GM21737 (cell line): ENCODE measurements at regions not wholly inside any gene's neighbourhood (a gene's known extent, or its start where the extent isn't known, plus 50 kb on each side); places are given as distances from the start of the nearest gene placed in this dataset.

Source experiments
- ATAC-seq: cut with Tn5 transposase; IDR thresholded peaks from one replicate; pipeline ENCODE4 v1.9.1; 2021; ENCODE audit warnings: mild to moderate bottlenecking, moderate library complexity; ENCODE audit not compliant: unreplicated experiment

GRCh38 chr3:59698091-59698490 is 648.3 kb upstream of the CFAP20DC start:
- no peak for ATAC-seq

DNA sequence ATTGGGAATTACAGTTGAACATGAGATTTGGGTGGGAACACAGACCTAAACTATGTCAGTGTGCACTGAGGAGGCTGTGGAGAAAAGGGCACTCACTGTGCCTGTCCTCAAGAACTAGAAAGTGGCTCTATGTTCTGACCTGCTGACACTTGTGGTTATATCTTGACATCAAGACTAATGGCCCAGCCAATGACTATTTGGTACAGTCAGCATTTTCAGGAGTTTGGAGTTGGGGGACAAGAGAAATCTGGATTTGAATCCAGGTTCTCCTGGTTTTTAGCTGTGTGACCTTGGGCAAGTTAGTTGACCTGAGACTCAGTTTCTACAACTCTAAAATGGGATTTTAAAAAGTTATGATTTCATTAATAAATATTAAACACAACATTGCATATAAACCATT is 647.0 kb upstream of the CFAP20DC start:
- ATAC-seq: no peak

- ATAC-seq: no peak
These were observed 646.0 kb upstream of the CFAP20DC start for GRCh38 chr3:59695860-59696259.

GRCh38 chr3:59692117-59692516 is 642.3 kb upstream of the CFAP20DC start:
- ATAC-seq: no peak

DNA sequence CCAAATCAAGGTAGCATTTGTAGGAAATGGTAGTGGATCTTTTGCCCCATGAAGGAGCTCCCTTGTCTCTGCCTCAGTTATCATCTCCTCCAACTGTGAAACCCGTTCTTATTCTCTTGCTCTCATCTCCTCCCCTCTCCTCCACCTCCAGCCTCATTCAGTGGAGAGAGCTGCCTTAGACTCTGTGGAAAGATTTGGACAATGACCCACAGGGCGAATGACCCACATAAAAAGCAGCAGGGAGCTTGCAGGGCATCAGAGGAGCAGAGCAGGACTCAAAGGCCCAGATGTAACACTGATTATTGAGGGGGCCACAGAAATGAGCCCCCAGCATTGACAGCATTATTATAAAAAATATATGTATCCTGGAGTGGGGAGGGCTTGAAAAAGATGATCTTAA is 641.1 kb upstream of the CFAP20DC start:
- ATAC-seq: no peak

DNA sequence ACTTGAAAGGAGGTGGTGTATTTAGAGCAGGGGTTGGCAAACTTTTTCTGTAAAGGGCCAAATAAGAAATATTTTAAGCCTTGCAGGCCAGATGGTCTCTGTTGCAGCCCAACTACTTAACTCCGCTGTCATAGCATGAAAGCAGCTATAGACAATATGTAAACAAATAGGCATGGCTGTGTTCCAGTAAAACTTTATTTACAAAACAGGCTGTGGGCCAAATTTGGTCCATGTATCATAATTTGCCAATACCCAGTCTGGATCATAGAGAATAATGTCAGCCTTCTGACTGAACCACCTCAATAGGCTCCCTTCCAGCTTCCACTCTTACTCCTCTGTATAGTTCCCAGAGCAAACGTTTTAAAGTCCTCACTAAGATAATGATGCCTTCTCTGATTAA is 638.8 kb upstream of the CFAP20DC start:
- ATAC-seq: no peak

DNA sequence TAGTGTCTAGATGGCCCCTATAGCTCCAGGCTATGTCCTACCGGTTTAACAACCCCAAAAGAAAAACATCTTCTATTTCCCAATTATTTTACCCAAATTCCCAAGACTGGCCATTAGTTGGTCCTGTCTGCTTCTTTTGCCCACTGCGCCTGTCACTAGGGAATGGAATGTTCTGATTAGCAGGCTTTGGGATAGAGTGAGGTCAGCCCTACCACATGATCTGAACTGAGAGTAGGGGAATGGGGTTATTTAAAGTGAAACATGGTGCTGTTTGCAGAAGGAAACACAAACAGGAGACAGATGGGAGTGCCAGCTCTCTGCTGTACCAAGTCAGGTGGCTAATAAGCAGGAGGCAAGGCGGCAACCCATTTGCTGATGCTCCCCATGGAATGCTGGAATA is 635.6 kb upstream of the CFAP20DC start:
- ATAC-seq: no peak

DNA sequence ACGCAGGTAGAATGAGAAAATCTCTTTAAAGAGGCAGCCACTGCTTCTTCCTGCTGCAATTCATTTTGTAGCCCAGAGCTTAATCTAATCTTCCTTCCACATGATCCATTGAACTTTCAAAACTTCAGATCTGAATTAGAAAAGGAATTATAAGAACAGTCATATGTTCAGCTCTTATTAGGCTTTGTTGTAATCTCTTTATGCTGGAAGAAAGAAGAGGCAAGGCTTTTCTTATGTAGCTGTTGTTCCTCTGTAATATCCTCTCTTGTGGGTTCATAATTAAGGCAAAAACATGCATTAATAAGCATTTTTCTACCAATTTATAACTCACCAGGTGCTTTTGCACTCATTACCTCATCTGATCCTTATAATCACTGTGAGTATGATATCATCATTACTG is 634.9 kb upstream of the CFAP20DC start:
- no peak for ATAC-seq

- ATAC-seq: no peak
These were observed 631.1 kb upstream of the CFAP20DC start for GRCh38 chr3:59680919-59681318.

DNA sequence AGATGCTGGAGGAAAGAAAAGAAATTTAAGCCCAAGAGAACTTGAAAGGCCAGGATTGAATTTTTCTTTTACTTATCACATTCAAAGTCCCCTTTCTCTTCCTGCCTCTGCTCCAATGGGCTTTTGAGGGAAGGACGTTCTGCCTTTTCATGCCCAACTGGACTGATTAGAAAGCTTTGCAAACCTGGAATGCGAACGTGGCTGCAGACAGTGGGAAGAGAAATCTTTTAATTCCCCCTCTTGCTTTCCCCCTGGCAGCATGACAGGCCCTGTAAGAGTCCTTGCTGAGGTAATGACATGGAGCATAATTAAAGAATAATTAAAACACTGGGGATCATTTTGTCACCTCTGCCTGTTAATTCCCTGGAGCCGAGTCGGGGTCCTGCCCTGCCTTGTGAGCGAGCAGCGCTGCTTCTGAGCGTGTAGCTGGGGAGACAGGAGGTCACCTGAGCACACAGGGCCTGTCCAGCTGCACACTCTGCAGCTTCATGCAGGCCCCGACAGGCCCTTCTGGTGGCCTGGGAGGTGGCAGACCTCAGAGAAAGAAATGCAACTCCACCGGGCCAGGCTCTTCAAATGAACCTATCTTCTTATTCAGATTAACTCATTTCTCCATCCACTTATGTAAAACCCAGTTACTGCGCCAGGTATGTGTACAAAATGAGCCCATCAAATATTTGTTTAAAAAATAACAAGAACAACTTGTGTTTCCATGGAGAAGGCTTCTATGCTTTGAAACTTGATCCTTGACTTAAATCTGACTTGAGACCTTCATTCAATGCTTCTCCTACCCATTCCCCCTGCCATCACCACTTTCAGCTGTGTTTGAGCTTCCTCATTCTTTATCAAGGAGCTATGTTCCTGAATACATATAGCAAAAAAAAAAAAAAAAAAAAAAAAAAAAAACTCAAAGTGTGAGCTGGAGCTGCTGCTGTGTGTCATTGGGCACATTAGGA is 628.2 kb upstream of the CFAP20DC start:
- no peak for ATAC-seq

DNA sequence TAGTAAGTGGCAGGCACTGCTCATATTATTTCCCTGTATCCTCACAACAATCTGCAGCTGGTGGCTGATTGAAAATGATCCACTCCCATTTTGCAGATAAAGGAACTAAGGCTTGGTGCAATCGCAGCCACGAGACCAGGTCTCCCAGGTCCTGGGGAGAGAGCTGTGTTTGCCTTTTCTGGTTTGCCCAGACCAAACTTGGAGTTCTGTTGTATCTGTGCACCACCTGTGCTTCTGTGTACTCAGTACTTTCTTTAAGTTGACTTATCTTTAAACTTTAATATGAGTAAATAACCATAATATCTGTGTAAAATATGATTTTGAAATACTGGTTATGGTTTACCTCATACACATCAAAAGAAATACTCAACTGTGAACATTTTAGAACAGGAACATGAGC is 625.7 kb upstream of the CFAP20DC start:
- ATAC-seq: no peak

- ATAC-seq: no peak
These were observed 613.4 kb upstream of the CFAP20DC start for GRCh38 chr3:59663076-59663850.

DNA sequence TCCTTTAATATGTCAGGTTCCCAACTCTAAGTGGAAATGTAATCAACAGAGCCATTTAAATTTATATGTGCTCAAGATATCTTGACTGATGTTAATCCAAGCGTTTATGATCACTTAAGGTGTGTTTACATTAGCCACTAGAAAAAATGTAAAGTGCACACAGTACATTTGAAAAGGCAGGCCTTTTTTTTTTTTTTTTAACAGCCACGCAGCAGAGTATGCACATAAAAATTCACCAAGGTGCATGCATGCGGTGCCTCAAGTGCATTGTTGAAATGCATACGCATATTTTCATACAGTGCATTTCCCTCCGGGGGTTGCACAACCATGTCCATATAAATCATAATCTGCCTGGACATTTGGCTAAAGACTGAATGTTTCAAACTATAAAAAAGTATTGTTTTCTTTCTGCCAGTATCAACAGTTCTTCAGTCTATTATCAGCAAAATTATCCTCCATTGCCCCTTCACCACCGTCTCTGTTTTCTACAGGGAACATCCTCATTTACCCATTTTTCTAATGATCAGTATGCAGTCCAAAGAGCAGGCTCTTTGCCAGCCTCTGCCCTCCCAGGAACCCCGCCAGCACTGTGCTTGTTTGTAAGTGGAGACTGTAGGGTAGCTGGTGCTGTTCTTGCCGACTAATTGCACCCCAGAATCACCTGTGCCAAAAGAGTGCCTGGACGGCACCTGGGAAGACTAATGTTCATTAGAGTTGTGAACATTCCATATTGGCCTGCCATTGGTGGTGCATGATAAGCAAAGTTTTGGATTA is 611.2 kb upstream of the CFAP20DC start:
- ATAC-seq: no peak

DNA sequence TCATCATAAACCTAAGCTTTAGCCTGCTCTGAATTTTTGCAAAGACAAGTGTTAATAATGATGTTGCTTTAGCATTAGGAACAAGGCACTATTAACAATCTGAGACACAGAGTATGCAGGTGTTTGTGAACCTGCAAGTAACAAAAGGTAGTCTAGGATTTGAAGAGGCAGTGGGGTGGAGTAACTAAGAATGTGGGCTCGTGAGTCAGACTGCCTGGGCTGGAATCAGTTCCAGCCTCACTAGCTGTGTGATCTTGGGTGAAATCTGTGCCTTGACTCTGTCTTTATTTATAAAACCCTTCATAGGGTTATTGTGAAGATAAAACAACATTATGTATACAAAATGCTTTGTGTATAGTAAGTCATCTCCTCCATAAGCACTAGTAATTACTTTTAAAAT is 610.6 kb upstream of the CFAP20DC start:
- ATAC-seq: no peak

- no peak for ATAC-seq
These were observed 609.9 kb upstream of the CFAP20DC start for GRCh38 chr3:59659755-59660154.

DNA sequence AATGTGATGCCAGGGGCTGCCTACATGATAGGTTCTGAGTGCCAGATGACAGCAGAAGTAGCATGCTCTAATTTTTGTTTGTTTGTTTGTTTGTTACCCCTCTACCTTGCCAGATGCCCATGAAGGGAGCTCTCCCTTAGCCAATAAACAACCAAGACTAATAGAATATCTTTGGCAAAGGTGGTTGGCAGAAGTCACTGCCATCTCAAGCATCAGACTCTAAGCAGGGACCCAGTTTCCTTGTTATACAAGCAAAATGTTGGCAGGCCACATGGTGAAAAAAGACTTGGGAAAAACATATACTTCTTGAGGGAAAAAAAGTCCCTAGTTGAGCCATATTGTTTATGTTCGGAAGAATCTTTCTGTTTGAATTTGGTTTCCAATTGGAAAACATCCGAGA is 609.0 kb upstream of the CFAP20DC start:
- no peak for ATAC-seq

GRCh38 chr3:59658274-59658673 is 608.4 kb upstream of the CFAP20DC start:
- ATAC-seq: no peak

DNA sequence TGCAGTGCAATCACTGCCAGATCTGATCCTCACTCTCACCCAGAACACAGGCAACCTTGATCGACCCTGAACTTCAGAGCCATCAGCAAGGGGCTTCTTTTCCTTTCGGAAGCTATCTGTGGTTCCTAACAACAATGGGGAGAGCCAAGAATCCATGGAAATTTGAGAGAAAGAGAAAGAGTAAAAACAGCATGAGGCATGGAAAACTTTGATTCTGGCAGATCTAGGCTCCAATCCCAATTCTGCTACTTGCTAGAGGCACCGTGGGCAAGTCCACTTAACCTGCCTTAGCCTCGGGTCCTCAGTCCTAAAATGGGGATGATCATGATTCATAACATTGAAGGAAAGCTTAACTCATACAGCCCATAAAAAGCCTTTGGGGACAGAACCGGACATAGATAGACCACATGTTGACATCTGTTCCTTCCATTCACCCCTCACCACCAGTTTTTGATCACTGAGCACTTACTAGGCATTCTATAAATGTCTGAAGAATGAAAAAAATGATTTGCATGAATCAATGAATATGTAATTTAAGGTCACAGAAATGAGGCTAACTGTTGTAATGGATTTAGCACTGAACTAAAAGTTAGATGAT is 605.7 kb upstream of the CFAP20DC start:
- no peak for ATAC-seq

GRCh38 chr3:59654480-59655417 is 604.9 kb upstream of the CFAP20DC start:
- ATAC-seq: no peak

DNA sequence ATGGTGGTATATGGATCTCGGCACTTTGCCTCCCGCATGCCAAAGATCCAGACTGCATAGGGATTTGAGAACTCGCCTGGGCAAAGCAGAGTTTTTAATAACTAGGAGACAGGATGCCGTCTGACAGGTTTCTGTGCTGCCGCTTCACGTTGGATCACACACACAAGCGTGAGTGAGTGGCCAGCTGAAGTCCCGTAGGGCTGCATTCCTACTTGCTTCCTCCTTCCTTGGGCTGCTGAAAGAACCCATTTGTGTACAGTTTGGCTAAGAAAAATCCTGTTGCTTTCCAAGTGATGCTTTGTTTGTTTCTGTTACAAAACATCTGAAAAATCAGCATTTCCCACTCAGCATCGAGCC is 604.3 kb upstream of the CFAP20DC start:
- no peak for ATAC-seq
